Non-pigmented ciliary epithelial cell (primary cell): ENCODE measurements at regions not wholly inside any gene's neighbourhood (a gene's known extent, or its start where the extent isn't known, plus 50 kb on each side); places are given as distances from the start of the nearest gene placed in this dataset.

Experiments
- DNase-seq: peaks from one replicate; pipeline ENCODE4 v3.0.0-alpha.2; 2010; ENCODE audit warnings: low read depth

DNA sequence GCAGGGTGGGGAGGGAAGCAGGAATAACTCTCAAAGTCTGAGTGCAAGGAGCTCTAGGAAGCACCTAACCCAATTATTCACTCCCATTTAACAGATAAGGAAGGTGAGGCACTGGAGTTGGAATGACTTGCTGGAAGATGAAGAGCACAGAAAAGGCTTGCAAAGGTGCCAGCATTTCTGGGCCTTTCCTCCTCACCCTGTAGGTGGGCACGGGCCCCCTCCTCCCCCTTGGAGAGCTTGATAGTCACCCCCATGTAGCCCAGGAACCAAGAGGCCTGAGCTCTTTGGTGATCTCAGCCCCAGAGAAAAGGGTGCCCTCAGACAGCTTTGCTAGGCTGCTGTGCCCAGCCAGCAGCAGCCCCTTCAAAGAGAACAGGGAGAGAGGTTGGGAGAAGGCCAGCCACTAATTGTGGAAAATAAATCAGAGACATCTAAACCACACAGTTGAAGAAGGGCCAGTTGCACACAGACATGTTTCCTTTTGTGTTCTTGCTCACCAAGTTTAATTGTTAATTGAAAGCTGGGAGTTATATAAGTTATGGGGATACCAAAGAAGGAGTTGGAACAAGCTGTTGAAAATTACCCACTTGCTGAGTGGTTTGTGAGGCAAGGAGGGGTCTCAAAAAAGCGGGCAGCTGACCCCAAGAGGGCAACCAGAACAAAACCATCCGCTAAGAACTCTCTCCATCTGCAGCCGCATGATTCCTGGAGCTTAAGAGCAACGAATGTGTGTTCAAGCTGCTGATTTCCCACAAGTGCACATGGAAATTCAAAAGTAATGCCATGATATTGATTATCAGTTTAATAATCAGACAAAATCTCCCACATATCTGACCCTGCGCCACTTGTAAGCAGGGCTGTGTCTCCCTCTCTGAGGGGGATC, 77.0 kb downstream of the MRPL14 start:
- no peak for DNase-seq

GRCh38 chr6:44049163-44049988, 77.9 kb downstream of the MRPL14 start:
- DNase-seq: no peak

DNA sequence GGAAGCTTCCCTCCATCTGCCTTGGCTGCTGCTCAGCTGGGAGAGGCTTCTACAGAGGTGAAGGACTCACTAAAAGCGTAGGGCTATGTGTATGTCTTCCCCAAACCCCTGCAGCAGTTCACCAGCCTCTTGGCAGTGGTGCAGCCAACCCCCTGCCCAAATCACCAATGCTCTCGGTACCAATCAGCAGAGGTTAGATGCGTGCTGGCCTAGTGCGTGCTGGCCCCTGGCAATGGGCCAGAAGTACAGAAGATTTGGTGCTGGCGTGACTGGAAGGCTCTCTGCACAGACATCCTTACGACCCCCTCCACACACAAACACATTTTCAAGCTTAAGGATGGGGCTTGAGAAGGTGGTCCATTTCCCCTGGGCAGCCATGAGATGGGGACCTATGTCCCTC, 79.0 kb downstream of the MRPL14 start:
- no peak for DNase-seq

DNA sequence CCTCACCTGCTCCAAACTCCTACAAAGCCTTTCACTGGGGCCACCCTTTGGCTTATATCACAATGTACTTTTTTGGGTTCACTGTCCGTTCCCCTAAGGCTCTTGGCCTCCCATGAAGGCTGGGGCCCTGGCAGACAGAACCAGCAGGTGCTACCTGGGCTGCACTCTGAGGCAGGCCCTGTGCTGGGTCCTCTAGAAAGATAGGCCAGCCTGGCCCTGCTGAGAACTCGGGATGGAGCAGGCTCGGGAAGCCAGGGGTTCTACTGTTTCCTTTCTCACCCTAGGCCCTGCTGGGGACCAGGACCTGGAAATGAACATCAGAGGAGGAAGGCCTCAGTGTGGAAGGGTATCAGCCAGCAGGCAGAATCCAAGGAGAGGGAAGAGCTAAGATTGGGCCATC, 79.5 kb downstream of the MRPL14 start:
- DNase-seq: no peak

- no peak for DNase-seq
Measured at GRCh38 chr6:44047179-44047546, 80.1 kb downstream of the MRPL14 start.

GRCh38 chr6:44046516-44047178, 80.6 kb downstream of the MRPL14 start:
- DNase-seq: no peak

GRCh38 chr6:44045672-44046015, 81.6 kb downstream of the MRPL14 start:
- no peak for DNase-seq

DNA sequence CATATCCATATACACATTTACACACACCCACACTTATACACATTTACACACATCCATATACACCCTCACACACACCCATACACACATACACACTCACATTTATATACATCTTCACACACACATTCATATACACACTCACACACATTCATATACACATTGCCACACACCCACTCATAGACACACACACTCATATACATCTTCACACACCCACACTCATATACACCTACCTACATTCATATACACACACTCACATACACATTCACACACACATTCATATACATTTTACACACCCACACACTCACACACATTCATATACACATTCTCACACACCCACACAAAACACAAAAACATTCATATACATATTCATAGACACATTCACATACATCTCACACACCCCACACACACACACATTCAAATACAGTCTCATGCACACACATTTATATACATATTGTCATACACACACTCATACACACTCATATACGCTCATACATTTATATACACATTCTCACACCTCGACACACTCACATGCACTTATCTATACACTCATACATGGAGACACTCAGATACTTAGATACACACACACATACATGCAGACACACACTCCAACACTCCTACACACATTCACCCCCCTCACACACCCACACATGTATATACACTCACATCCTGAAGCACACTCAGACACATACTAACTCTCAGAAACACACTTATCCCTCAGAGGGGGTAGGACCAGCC, 82.1 kb downstream of the MRPL14 start:
- DNase-seq: no peak

- no peak for DNase-seq
Measured at GRCh38 chr6:44044154-44044539, 83.1 kb downstream of the MRPL14 start.

- DNase-seq: no peak
Measured at GRCh38 chr6:44043479-44044153, 83.6 kb downstream of the MRPL14 start.

- DNase-seq: no peak
Measured at GRCh38 chr6:44042989-44043478, 84.2 kb downstream of the MRPL14 start.

DNA sequence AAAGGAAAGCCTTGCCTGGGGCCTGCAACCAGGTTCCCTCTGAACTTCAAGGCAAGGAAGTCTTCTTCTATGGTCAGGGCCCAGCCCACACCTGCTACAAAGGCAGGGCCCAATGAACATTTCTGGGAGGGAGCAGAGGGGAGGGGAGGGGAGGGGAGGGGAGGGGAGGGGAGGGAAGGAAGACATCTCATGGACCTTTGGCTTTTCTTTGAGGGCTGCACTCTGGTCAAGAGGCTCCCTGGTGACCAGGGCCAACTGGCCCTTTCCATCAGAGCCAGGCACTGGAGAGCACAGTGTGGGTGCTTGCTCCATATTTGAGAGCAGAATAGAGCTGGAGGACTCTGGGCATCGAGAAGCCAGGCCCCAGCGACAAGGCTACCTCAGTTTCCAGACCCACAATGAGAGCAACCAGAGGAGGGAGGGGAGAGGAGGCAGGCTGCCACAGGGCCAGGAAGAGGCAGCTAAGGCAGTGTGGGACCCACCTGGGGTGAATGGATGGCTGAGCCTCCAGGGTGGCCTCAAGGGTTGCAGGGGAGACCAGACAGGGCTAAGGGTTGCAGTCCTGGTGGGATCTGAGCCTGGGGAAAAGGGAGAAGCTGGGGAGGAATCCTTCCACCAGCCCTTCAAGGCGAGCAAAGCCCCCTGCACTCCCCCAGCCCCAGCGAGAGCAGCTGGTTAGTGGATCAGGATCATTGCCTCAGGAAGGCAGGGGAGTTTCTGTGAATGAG, 84.8 kb downstream of the MRPL14 start:
- no peak for DNase-seq

DNA sequence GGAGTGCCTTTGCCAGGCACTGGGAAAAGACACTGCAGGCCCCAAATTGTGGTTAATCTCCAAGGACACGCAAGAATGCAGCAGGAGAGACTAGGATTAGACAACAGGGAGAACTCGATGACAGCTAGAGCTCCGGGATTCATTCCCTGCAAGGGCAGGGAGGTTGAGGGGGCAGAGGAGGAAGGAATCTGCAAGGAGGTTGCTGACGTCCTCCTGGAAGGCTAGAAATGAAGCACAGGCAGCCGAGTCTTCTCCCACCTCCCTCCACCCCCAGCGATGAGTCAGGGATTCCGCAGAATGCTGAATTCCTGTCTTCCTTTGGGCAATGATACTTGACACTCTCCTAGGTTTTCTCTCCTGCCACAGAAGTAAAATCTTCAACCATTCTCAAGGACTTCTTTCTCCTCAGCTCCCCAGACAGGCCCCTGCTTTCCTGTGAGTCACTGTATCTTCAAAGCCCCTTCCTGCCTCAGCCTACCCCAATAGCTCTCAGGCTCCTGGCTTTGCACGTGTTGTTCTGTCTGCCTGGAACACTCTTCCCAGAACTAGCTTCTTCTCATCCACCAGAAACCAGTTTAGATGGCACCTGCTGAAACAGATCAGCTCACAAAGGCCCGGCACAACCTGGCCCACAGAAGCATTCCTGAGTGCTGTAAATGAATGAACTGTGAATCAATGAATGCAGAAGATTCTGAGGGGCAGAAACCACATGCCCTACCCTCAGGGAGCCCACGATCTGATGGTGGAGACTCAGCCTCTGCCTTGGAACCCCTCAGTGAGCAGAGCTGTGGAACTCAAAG, 85.6 kb downstream of the MRPL14 start:
- peak; percentile 96 for DNase-seq

- no peak for DNase-seq
Measured at GRCh38 chr6:44040786-44041185, 86.5 kb downstream of the MRPL14 start.

- DNase-seq: no peak
Measured at GRCh38 chr6:44039839-44040350, 87.4 kb downstream of the MRPL14 start.

DNA sequence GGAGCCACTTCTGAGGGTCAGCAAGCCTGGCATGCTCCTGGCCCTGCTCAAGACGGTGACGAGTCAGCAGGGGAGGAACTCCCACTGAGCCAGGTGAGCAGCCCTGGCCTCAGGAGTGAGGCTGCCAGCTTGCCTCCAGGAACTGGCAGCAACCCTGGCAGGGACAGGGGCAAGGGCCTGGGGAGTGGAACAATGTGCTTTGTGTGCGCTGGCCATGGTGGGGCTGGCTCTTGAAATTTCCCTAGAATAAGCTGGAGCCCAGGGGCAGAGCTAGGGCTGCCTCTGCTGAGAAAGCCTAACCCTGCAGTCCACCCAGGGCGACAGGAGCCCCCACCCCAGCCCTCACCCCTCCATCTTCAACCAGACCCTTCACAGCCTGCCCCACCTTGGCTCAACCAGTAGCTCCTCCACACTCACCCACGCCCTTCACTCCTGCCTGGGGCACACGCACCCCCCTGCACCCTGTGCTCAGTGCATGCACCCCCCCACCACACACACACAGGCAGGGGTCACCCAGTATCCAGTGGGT, 88.0 kb downstream of the MRPL14 start:
- no peak for DNase-seq

GRCh38 chr6:44038543-44039065, 88.6 kb downstream of the MRPL14 start:
- DNase-seq: no peak

DNA sequence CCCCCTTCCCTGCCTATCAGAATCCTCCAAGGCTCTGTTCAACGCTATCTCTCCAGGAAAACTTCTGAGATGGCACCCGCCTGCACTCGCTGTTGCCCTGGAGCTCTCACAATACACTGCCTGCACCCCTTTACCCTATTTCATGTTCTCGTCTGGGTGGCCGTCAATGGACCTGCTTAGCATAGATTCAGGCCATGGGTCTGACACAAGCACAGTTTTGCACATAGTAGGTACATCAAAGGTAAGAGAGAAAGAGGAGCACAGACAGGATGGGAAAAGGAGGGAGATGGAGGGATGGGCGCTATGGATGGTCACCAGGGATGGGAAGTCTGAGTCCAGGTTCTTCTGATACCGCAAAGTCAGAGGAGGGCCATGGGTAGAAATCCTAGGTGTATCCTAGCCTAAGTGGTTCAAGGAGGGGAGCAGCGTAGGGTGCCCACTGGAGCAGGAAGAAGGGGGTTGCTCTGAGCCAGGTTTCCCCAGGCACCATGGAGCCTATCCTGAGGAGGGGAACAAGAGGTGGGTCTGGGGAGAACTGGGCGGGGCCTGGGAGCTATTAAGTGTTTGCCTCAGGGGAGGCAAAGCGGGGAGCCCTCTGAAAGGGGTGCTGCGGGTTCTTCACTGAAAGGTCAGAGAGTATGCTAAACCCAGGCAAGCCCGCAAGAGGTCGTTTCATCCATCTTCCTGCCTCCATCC, 89.3 kb downstream of the MRPL14 start:
- DNase-seq: no peak
